ENCODE measurements at regions not wholly inside any gene's neighbourhood (a gene's known extent, or its start where the extent isn't known, plus 50 kb on each side); places are given as distances from the start of the nearest gene placed in this dataset.
"Not testable (repeated sequence)": the region's sequence is repeated elsewhere in the genome, so short reads cannot be mapped to it uniquely, and the experiment has no call there.

DNA sequence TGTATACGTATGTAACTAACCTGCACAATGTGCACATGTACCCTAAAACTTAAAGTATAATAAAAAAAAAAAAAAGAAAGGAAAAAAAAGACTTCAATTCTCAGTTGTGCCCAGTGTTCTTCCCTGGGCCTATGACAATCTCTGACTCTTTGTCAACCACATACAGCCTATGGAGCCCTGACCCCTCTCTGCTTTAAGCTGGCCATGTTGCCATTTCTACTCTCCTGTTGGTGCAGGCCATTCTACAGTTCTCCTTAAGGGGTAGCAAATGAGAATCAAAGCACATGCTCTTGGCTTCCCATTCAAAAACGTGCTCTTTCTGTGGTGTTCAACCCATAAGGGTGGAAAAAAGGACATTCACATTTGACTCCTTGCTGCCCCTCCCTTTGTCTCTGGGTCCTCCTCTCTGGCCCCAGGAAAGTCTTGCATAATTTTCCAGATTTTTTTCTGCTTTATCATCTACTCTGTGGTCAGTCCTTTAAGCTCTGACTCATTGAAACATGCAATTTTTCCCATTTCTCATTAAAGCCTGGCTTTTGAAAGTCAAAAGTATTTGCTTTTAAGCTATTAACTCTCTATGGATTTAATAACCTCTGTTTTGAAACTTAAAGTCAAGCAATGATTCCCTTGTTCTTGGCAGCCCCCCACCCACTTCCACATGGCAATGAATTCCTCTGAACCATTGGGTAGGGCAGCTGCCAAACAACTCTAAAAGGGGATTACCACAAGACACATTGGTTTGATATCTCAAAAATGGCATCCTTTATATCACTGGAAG, 208.6 kb upstream of the MCHR2 start:
- no peaks in the 10 kb centered on the region for H3K79me2 ChIP-seq (ENCODE audit: insufficient read depth, low read depth)
- no peak overlapping the region for H3K9ac ChIP-seq
- no peak overlapping the region for H3K27ac ChIP-seq
- no peak overlapping the region for H3K4me3 ChIP-seq (IDR thresholded peaks at IDR 0.05; ENCODE audit: insufficient read depth, low read depth, low read length)
- H3K36me3 ChIP-seq (ENCODE audit: insufficient read depth), result no peaks in the 10 kb centered on the region
- H4K20me1 ChIP-seq (ENCODE audit: insufficient read depth), result no peaks in the 10 kb centered on the region
- no peak overlapping the region for H3K4me2 ChIP-seq
- TF ChIP-seq, protein P1, sequence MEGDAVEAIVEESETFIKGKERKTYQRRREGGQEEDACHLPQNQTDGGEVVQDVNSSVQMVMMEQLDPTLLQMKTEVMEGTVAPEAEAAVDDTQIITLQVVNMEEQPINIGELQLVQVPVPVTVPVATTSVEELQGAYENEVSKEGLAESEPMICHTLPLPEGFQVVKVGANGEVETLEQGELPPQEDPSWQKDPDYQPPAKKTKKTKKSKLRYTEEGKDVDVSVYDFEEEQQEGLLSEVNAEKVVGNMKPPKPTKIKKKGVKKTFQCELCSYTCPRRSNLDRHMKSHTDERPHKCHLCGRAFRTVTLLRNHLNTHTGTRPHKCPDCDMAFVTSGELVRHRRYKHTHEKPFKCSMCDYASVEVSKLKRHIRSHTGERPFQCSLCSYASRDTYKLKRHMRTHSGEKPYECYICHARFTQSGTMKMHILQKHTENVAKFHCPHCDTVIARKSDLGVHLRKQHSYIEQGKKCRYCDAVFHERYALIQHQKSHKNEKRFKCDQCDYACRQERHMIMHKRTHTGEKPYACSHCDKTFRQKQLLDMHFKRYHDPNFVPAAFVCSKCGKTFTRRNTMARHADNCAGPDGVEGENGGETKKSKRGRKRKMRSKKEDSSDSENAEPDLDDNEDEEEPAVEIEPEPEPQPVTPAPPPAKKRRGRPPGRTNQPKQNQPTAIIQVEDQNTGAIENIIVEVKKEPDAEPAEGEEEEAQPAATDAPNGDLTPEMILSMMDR (conservative IDR thresholded peaks at IDR 0.05; ENCODE audit: low read depth, low read length), result no peak
- H3K27me3 ChIP-seq (ENCODE audit: insufficient read depth, low read depth), result no peaks in the 10 kb centered on the region
- no peak overlapping the region for H2AFZ ChIP-seq (ENCODE audit: low read depth)
- no peaks in the 10 kb centered on the region for H3K4me1 ChIP-seq (ENCODE audit: low read depth, poor library complexity, severe bottlenecking)

- not testable (repeated sequence) for H3K27ac ChIP-seq; H3K4me3 ChIP-seq (IDR thresholded peaks at IDR 0.05; ENCODE audit: insufficient read depth, low read depth, low read length); H2AFZ ChIP-seq (ENCODE audit: low read depth); H3K4me2 ChIP-seq; H4K20me1 ChIP-seq (ENCODE audit: insufficient read depth); H3K79me2 ChIP-seq (ENCODE audit: insufficient read depth, low read depth); H3K27me3 ChIP-seq (ENCODE audit: insufficient read depth, low read depth); H3K9ac ChIP-seq; H3K36me3 ChIP-seq (ENCODE audit: insufficient read depth); H3K4me1 ChIP-seq (ENCODE audit: low read depth, poor library complexity, severe bottlenecking)
Observed at GRCh38 chr6:100196214-100196982, 202.4 kb upstream of the MCHR2 start.

DNA sequence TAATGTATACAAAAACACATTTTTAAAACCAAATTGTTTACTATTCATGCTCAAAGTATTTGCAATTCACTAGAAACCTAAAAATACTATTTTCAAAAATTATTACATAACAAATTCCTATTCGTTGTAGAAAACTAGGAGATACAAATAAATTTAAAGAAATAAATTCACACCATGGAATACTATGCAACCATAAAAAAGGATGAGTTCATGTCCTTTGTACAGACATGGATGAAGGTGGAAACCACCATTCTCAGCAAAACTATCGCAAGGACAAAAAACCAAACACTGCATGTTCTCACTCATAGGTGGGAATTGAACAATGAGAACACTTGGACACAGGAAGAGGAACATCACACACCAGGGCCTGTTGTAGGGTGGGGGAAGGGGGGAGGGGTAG, 201.2 kb upstream of the MCHR2 start:
- not testable (repeated sequence) for H3K36me3 ChIP-seq (ENCODE audit: insufficient read depth); H2AFZ ChIP-seq (ENCODE audit: low read depth); H3K4me2 ChIP-seq; H3K27me3 ChIP-seq (ENCODE audit: insufficient read depth, low read depth); H4K20me1 ChIP-seq (ENCODE audit: insufficient read depth); H3K4me1 ChIP-seq (ENCODE audit: low read depth, poor library complexity, severe bottlenecking); H3K9ac ChIP-seq; H3K4me3 ChIP-seq (IDR thresholded peaks at IDR 0.05; ENCODE audit: insufficient read depth, low read depth, low read length); H3K27ac ChIP-seq; H3K79me2 ChIP-seq (ENCODE audit: insufficient read depth, low read depth)

GRCh38 chr6:100194535-100194934, 200.5 kb upstream of the MCHR2 start:
- Histone ChIP-seq H3K27ac (no peak overlapping the region), H3K4me2 (no peak overlapping the region), H2AFZ (ENCODE audit: low read depth) (no peak overlapping the region), H4K20me1 (ENCODE audit: insufficient read depth) (no peaks in the 10 kb centered on the region), H3K79me2 (ENCODE audit: insufficient read depth, low read depth) (no peaks in the 10 kb centered on the region), H3K9ac (no peak overlapping the region), H3K36me3 (ENCODE audit: insufficient read depth) (no peaks in the 10 kb centered on the region), H3K4me1 (ENCODE audit: low read depth, poor library complexity, severe bottlenecking) (no peaks in the 10 kb centered on the region), H3K27me3 (ENCODE audit: insufficient read depth, low read depth) (no peaks in the 10 kb centered on the region), H3K4me3 (IDR thresholded peaks at IDR 0.05; ENCODE audit: insufficient read depth, low read depth, low read length) (no peak overlapping the region)
- TF ChIP-seq, protein P1 (conservative IDR thresholded peaks at IDR 0.05; ENCODE audit: low read depth, low read length), result no peak

DNA sequence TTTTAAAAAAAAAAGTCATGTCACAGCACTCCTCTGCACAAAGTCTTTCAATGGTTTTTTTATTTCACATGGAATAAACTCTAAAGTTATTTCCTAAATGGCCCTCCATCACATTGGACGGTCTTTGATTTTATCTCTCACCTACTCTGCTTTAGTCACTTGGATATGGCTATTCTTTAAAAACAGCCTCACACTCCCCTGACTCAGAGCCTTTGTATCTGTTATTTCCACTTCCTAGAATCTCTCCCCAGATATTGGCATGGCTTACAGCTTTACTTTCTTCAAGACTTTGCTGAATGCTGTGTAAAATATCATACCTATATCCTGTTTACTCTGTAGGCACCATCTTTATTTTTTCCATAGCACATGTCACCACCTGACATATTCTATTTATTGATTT, 194.7 kb upstream of the MCHR2 start:
- TF ChIP-seq, protein P1 (conservative IDR thresholded peaks at IDR 0.05; ENCODE audit: low read depth, low read length), result no peak

More for the DNA sequence above, 194.7 kb upstream of the MCHR2 start:
- no peaks in the 10 kb centered on the region for H3K4me1 ChIP-seq (ENCODE audit: low read depth, poor library complexity, severe bottlenecking)
- no peaks in the 10 kb centered on the region for H3K27me3 ChIP-seq (ENCODE audit: insufficient read depth, low read depth)
- no peaks in the 10 kb centered on the region for H4K20me1 ChIP-seq (ENCODE audit: insufficient read depth)
- no peak overlapping the region for H3K4me2 ChIP-seq
- no peaks in the 10 kb centered on the region for H3K79me2 ChIP-seq (ENCODE audit: insufficient read depth, low read depth)
- H2AFZ ChIP-seq (ENCODE audit: low read depth), result no peak overlapping the region
- no peaks in the 10 kb centered on the region for H3K36me3 ChIP-seq (ENCODE audit: insufficient read depth)
- no peak overlapping the region for H3K27ac ChIP-seq
- H3K4me3 ChIP-seq (IDR thresholded peaks at IDR 0.05; ENCODE audit: insufficient read depth, low read depth, low read length), result no peak overlapping the region
- H3K9ac ChIP-seq, result no peak overlapping the region

All from KMS-11 (cell line).